Heart left ventricle (tissue), 16 donors: ENCODE measurements at regions not wholly inside any gene's neighbourhood (a gene's known extent, or its start where the extent isn't known, plus 50 kb on each side); places are given as distances from the start of the nearest gene placed in this dataset.
"Not testable (repeated sequence)": the region's sequence is repeated elsewhere in the genome, so short reads cannot be mapped to it uniquely, and the experiment has no call there.

Experiments
- ATAC-seq, 4 donors: fragments of 200-7000 bp; cut with Tn5 transposase; one replicate each; pipeline ENCODE4 v1.9.1; 2020 to 2022; ENCODE audit warnings: moderate library complexity in 4 of 4, mild to moderate bottlenecking in 3 of 4, moderate number of reproducible peaks in 1 of 4
- DNase-seq, 5 donors: peaks; one replicate each; pipeline ENCODE4 v3.0.0-alpha.2; 2020
- H3K27ac ChIP-seq, 12 donors: fragments of 200-600 bp; sonication (generic) in 4 of 12; one replicate each; pipeline versions ENCODE4 v1.5.0 to v1.8.0; 2016 to 2022; ENCODE audit warnings: mild to moderate bottlenecking in 2 of 12
- H3K27me3 ChIP-seq, 9 donors: fragments of 200-600 bp; sonication (generic) in 2 of 9; one replicate each; pipeline versions ENCODE4 v1.5.1 to v1.8.0; 2016 to 2022; ENCODE audit warnings: mild to moderate bottlenecking in 3 of 9
- H3K36me3 ChIP-seq, 9 donors: fragments of 200-600 bp; sonication (generic) in 2 of 9; one replicate each; pipeline versions ENCODE4 v1.5.0 to v1.8.0; 2018 to 2022; ENCODE audit warnings: mild to moderate bottlenecking in 2 of 9
- H3K4me1 ChIP-seq, 12 donors: fragments of 200-600 bp; sonication (generic) in 4 of 12; one replicate each; pipeline versions ENCODE4 v1.5.0 to v1.8.0; 2016 to 2022; ENCODE audit warnings: mild to moderate bottlenecking in 3 of 12
- H3K4me3 ChIP-seq, 12 donors: fragments of 200-600 bp; sonication (generic) in 4 of 12; one replicate each; pipeline versions ENCODE4 v1.5.0 to v1.8.0; 2017 to 2022; ENCODE audit warnings: mild to moderate bottlenecking in 9 of 12, moderate library complexity in 4 of 12
- H3K9me3 ChIP-seq, 12 donors: fragments of 200-600 bp; sonication (generic) in 4 of 12; one replicate each; pipeline versions ENCODE4 v1.5.0 to v1.8.0; 2016 to 2022; ENCODE audit warnings: mild to moderate bottlenecking in 1 of 12
- POLR2A ChIP-seq, 2 donors: fragments of 450-650 bp; IDR thresholded peaks; one replicate each; pipeline ENCODE4 v1.6.1; 2017; ENCODE audit warnings: antibody characterized with exemption in 2 of 2, mild to moderate bottlenecking in 2 of 2, moderate library complexity in 2 of 2
- WGBS, 4 donors: extraction: QIAGEN DNeasy Blood & Tissue Kit in 2 of 4; methylation state at CpG; one replicate each; pipeline versions ENCODE4 v1.1.5 to v1.1.7; 2013 to 2018; 5-methylcytosine and 5-hydroxymethylcytosine counted together
- intact Hi-C, 10 donors: fragments of 100-400 bp; cut with DNase I; formaldehyde crosslinking; loops; one replicate each; pipeline versions ENCODE4 v1.11.1 to v1.14.2; 2022
- TF ChIP-seq, protein P1 (sequence below), 12 donors: fragments of 200-600 bp; sonication (generic) in 4 of 12; IDR thresholded peaks; one replicate each; pipeline versions ENCODE4 v1.5.0 to v1.8.0; 2018 to 2022; ENCODE audit warnings: antibody characterized with exemption in 12 of 12, mild to moderate bottlenecking in 5 of 12
- donor health status: ischemic (EF 13 %, LVEDD 7.1; RV severe dilation, severe dysfunction).
- donor health status: healthy with polysubstance abuse.
- donor health status: DM: no; HTN: yes; CAD: no.
- donor health status: DM: no; HTN: no; CAD: no.
- donor health status: ischemic (EF 25% LVEDD 6.9; RV normal size, moderate dysfunction).
- donor health status: ischemic (EF 25% LVEDD 5.7; RV mildly dilated, moderate dysfunction).
- donor health status: healthy.
- donor health status: DM: yes; HTN: yes; CAD: no.
- donor health status: ischemic (EF 35%, LVEDD 5.7; RV mildly dilated, moderate dysfunction).
- donor health status: nonischemic (EF 11% LVEDD 7.7; RV severe dilation, severe dysfunction).
- donor health status: DM: yes; HTN: yes; CAD: no.
- donor health status: PGD.
- donor health status: ischemic (EF 29% LVEDD 5.4; RV normal size, mild dysfunction).
- donor health status: nonischemic (EF 23%, LVEDD 6.1; RV moderate dilation, normal function).

DNA sequence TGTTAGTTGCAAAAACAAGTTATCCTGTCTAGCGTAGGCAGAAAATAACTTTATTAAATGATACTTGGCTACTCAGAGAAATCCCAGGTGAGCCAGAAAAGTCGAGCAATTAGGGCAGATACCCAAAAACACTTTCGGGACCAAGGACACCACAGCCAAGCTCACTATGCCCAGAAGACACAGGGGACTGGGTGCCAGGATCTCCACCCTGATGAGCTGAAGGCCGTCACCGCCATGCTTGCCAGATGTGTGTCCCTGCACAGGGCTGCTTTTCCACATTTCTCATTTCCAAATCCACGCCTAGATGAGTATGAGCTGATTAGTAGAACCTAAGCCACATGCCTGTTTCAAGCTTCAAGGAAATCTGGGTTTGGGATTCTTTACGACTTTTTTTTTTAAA is 214.0 kb upstream of the SMLR1 start:
- no peak overlapping the region for H3K27ac ChIP-seq
- ATAC-seq (no peak), DNase-seq (no peak)
- H3K36me3 ChIP-seq: no peaks in the 10 kb centered on the region
- no peaks in the 10 kb centered on the region for H3K27me3 ChIP-seq
- 83 to 93% (median 87%) methylated on average over 7 of the region's 7 CpGs for WGBS, 4 donors
- no peak overlapping the region for H3K4me3 ChIP-seq
- no peaks in the 10 kb centered on the region for H3K4me1 ChIP-seq
- no peak for TF ChIP-seq POLR2A (IDR thresholded peaks at IDR 0.05)
- TF ChIP-seq, protein P1, sequence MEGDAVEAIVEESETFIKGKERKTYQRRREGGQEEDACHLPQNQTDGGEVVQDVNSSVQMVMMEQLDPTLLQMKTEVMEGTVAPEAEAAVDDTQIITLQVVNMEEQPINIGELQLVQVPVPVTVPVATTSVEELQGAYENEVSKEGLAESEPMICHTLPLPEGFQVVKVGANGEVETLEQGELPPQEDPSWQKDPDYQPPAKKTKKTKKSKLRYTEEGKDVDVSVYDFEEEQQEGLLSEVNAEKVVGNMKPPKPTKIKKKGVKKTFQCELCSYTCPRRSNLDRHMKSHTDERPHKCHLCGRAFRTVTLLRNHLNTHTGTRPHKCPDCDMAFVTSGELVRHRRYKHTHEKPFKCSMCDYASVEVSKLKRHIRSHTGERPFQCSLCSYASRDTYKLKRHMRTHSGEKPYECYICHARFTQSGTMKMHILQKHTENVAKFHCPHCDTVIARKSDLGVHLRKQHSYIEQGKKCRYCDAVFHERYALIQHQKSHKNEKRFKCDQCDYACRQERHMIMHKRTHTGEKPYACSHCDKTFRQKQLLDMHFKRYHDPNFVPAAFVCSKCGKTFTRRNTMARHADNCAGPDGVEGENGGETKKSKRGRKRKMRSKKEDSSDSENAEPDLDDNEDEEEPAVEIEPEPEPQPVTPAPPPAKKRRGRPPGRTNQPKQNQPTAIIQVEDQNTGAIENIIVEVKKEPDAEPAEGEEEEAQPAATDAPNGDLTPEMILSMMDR (IDR thresholded peaks at IDR 0.05): no peak
- no peaks in the 10 kb centered on the region for H3K9me3 ChIP-seq
- intact Hi-C loops: no loop called here

GRCh38 chr6:130615816-130616215 is 211.4 kb upstream of the SMLR1 start:
- intact Hi-C loops: no loop called here
- 79 to 94% (median 89%) methylated on average over 1 of the region's 1 CpG for WGBS, 4 donors
- Histone ChIP-seq H3K27ac (no peak overlapping the region), H3K36me3 (no peaks in the 10 kb centered on the region), H3K4me3 (no peak overlapping the region), H3K4me1 (no peaks in the 10 kb centered on the region), H3K27me3 (no peaks in the 10 kb centered on the region), H3K9me3 (no peaks in the 10 kb centered on the region)
- no peak for DNase-seq
- no peak for ATAC-seq
- no peak for TF ChIP-seq POLR2A (IDR thresholded peaks at IDR 0.05)
- TF ChIP-seq, protein P1 (IDR thresholded peaks at IDR 0.05): no peak

DNA sequence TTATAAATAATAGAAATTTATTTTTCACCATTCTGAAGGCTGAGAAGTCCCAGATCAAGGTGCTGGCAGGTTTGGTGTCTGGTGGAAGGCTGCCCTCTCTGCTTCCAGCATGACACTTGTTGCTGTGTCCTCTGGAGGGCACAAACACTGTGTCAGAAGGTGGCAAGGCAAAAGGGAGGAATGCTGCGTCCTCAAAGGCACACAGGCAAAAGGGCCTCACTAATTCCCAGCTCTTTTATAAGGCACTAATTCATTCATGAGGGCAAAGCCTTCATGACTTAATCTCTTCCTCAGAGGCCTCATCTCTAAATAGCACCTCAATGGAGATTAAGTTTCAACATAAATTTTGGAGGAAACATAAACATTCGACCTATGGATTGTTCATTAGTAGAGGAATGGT is 209.5 kb upstream of the SMLR1 start:
- ATAC-seq (no peak), DNase-seq (no peak)
- no peaks in the 10 kb centered on the region for H3K36me3 ChIP-seq
- H3K27ac ChIP-seq: no peak overlapping the region
- H3K4me3 ChIP-seq: no peak overlapping the region
- intact Hi-C loops: no loop called here
- TF ChIP-seq POLR2A (IDR thresholded peaks at IDR 0.05): no peak
- TF ChIP-seq, protein P1 (IDR thresholded peaks at IDR 0.05): no peak
- 51 to 66% (median 60%) methylated on average over 2 of the region's 2 CpGs for WGBS, 4 donors
- no peaks in the 10 kb centered on the region for H3K27me3 ChIP-seq
- no peaks in the 10 kb centered on the region for H3K4me1 ChIP-seq
- peaks cover 0 to 4% (median 0%) of the 10 kb centered on the region in 12 donors for H3K9me3 ChIP-seq

- H3K27ac ChIP-seq, H3K36me3 ChIP-seq, H3K4me3 ChIP-seq, ATAC-seq, H3K27me3 ChIP-seq, H3K4me1 ChIP-seq, intact Hi-C loops, DNase-seq: not testable (repeated sequence)
- WGBS, 4 donors: 55 to 69% (median 59%) methylated on average over 5 of the region's 5 CpGs
- peaks cover 0 to 15% (median 0%) of the 10 kb centered on the region in 12 donors for H3K9me3 ChIP-seq
Observed at GRCh38 chr6:130618806-130619205, 208.4 kb upstream of the SMLR1 start.

DNA sequence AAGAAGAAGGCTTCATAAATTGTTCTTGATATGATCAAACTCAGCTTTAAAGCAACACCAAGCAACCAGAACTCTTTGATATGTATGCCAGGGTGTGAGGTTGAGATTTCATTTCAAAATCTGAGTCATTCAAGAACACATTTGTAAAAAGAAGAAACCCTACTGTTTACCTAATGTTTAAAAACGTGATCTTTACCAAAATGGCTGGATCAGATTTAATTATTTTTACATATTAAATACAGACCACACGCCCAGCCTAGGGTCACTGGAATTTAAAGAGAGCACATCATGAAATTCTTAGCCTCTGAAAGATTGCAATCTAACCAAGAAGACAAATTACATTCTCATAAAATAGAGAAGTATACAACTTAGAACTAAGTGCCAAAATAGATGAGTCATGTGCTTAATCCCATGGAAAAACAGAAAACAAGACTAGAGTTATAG is 206.8 kb upstream of the SMLR1 start:
- 56 to 68% (median 62%) methylated on average over 2 of the region's 2 CpGs for WGBS, 4 donors
- no peaks in the 10 kb centered on the region for H3K36me3 ChIP-seq
- peaks cover 0 to 17% (median 0%) of the 10 kb centered on the region in 12 donors for H3K9me3 ChIP-seq
- no peak overlapping the region for H3K4me3 ChIP-seq
- TF ChIP-seq, protein P1 (IDR thresholded peaks at IDR 0.05): no peak
- TF ChIP-seq POLR2A (IDR thresholded peaks at IDR 0.05): no peak
- ATAC-seq (no peak), DNase-seq (no peak)
- intact Hi-C loops: no loop called here
- no peaks in the 10 kb centered on the region for H3K4me1 ChIP-seq
- no peaks in the 10 kb centered on the region for H3K27me3 ChIP-seq
- no peak overlapping the region for H3K27ac ChIP-seq
